Left kidney (tissue), 1 donor: ENCODE measurements at regions not wholly inside any gene's neighbourhood (a gene's known extent, or its start where the extent isn't known, plus 50 kb on each side); places are given as distances from the start of the nearest gene placed in this dataset.

Experiments used
- DNase-seq: peaks from one replicate; pipeline ENCODE4 v3.0.0-alpha.2; 2013

DNA sequence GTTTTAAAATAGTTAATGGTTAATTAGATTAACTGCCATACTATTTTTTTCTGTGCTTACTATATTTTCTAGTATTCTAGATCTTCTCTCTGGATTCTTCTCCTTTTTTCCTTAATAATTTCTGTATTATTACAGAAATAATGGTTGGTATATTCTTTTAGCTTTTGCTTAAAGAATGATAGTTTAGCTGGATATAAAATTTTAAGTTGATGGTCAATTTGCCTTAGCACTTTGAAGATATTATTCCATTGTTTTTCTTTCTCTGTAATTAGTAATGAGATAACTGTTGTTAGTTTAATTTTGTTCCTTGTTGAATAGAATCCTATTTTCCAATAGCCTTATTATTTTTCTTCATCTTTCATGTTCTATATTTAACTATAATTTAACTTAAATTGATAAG, 99.9 kb upstream of the NCAM1 start:
- no peak for DNase-seq

GRCh38 chr11:112863305-112863704, 97.9 kb upstream of the NCAM1 start:
- no peak for DNase-seq

DNA sequence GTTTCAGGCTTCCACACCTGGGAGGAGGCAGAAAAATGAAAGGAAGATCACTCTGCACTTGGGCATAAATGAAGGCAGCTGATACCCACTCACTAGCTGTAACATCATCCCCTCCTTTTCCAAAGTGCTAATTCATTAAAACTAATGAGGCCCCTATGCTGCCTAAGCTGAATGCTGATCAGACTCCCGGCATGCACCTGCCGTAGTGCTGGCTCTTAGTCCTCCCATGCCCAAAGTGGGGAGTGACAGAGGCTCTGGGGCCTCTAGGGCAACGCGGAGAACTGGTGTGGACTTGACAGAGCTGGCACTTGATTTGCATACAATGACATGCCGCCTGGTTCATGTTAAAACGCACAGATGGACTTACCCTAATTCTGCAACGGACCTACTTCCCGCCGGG, 96.5 kb upstream of the NCAM1 start:
- DNase-seq, result no peak

GRCh38 chr11:112871909-112872500, 89.2 kb upstream of the NCAM1 start:
- DNase-seq, result no peak

GRCh38 chr11:112874980-112875379, 86.2 kb upstream of the NCAM1 start:
- no peak for DNase-seq

DNA sequence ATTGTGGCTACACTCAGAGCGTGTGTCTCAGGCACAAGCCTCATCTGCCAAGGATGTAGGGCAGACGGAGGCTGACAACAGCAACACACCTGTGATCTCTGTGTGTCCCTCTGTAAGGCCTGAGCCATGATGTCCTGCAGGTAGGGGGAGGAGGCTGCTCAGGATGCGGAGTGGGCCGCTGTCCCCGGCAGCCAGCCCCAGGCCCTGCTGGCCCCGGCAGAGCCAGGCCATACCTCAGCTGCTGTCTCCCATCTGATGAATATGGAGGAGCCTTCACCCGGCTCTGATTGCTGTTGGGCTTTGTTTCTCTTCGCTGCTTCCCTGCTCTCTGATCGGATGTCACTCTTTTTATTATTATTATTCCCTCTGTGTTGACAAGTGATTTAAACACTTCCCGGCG, 83.6 kb upstream of the NCAM1 start:
- DNase-seq, result no peak

DNA sequence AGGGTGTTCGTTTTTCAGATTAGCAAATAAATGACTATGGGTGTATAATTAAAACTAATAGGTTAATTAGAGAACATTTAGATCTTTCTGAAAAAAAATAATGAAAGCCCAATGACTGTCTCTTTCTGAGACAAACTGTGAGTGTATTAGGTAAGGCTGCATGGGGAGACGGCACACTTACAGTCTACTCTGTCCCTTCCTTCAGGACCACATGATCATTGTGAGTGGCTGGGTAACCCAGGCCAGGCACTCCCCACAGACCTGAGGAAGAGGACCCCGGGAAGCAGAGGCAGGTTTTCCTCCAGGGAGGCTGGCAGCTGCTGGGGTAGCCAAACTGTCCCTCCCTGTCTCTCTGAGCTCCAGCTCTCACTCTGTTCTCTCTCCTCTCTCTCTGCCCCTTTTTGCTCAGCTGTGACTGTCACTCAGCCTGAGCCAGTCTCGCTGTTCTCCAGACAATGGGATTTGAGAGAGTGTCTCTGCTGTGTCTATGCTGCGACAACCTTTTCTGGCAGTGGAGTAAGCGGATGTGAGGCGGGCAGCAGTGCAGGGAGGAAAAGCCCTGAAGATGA, 83.1 kb upstream of the NCAM1 start:
- DNase-seq, result no peak

DNA sequence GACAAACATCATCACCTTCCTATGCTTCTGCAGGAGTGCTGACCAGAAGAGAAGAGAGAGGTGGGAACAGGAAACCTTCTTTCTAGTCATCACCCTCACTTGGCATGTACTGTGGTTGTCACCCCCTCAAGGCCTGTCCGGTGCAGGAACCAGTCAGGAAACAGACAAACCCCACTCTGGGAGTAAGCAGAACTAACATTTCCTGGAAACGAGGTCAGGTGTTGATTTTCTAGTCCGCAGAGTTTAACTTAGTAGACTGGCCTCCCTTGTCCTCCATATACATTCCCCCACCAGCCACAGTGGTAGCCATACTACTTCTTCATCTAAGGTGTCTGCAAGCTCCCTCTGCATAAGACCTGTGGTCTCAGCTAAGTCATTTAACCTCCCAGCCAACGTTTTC, 80.7 kb upstream of the NCAM1 start:
- no peak for DNase-seq

- DNase-seq, result peak; percentile 84
Observed at GRCh38 chr11:112881461-112881860, 79.8 kb upstream of the NCAM1 start.

GRCh38 chr11:112882494-112883381, 78.5 kb upstream of the NCAM1 start:
- no peak for DNase-seq

DNA sequence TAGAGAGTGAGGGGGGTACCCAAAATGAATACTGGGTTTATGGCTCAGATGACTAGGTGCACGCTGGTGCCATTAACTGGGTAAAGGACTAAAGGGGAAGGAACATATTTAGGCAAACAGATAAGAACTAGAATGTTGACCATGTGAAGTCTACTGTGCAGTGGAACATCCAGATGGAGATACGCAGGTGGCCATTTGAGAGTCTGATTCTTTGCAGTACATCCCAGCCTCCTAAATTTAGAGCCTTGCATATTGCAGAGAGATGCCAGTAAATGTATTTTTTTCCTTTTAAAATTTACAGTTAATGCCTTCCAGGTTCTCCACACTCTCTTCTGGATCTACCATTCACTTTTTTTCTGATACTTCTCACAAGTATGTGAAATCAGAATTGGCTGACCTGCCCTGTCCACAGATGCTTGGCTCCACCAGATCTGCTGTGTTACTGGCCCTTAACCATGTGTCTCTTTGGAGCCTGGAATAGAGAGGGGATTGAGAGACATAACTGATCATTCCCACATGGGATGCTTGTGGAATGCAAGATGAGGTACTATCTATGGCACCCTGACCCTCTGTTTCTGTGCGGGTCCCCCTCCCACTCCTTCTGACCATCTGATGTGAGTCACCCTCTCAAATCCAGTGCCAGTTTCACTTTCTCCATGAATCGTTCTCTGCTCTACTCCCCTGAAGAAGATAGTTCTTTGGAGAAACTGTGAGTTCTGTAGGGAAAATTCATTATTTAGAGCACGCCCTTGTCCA, 77.0 kb upstream of the NCAM1 start:
- DNase-seq, result no peak

DNA sequence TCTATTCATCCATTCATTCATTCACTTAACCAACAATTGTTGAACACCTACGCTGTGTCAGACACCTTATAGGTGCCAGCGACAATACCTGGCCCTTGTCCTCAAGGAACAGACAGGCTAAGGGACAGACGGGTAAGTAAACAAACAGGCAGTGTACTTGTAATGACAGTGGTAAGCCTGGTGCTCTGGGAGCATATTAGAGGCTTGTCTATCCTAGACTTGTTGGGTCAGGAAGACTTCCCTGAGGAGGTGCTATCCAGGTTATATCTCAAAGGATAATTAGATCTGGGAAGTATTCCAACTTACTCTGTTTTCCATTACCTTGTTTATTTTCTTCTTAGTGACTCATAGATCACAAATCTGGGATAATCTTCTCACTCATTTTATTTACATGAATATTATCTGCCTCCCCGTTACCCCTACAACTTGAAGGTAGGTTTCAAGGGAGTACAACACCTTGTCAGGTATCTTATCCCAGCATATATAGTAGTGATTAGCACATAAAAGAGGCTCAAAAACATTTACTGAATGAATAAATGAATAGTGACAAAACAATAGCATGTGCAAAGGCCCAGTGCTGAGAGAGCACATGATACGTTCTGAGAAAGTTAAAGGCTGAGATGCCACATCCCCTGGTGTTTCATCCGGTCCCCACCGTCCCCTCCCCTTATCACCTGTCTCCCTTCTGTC, 75.3 kb upstream of the NCAM1 start:
- no peak for DNase-seq

- DNase-seq, result no peak
Observed at GRCh38 chr11:112886434-112887370, 74.5 kb upstream of the NCAM1 start.

- DNase-seq, result no peak
Observed at GRCh38 chr11:112889446-112889845, 71.8 kb upstream of the NCAM1 start.

- DNase-seq, result no peak
Observed at GRCh38 chr11:112899235-112900006, 61.8 kb upstream of the NCAM1 start.

DNA sequence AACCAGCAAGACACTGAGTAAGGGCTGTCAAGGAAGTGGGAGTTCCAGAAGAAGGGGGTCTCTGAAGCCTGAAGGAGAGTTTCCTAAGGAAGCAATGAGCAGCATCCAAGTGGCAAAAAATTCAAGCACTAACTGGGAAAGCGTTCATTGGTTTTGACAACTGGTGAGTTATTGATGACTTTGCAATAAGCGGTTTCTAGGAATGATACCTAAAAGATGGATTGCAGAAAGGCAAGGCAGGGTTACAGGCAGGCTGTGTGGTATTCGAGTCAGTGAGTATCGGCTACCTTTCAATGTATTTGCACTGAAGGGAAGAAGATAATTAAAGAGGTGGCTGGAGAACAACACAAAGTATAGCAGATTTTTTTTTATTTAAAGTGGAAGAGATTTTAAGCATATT, 59.3 kb upstream of the NCAM1 start:
- no peak for DNase-seq

DNA sequence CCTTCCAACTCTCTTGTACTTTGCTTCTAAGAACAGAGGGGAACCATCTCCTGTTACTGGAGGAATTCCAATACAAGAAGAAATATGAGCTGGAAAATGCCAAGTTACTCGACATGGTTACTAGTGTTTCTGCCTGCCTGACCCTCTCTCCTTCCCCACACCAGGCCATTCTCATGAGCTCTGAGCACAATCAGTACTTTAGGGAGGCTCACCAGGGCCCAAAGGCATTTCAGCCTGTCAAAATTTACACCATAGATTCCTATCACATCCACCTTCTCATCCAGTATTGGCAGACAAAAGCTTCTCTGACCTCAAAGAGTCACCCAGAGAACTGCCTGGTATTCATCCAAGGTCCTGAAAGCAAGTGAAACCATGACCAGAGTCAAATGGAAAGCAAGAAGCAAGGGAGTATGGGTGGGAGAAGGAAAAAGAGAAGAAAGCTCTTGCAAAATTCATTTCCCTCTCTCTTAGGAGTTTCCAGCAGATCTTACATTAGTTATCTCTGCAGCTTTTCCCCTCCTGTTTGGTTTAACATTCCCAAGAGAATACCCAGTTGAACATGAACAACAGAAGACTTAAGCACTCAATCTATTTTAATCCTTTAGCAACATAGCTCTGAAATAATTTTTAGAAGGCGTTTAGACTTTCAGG, 58.7 kb upstream of the NCAM1 start:
- no peak for DNase-seq

- no peak for DNase-seq
Observed at GRCh38 chr11:112903340-112903739, 57.9 kb upstream of the NCAM1 start.

DNA sequence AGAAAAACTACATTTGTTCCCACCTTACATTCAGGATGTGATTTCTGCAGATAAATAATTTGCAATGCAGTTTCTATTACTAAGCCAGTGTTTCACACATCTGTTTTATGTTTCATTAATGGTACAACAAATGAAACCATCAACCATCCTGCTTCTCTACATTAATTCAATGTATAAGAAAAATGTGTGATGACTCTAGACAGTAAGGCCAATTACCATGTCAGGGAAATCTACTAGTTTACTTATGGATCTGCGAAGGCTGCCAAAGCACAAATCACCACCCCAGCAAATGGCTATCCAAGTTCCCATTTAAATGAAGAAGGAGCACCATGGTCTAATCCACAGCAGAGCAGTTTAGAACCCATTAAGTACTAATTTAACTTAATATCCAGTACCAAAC, 50.1 kb upstream of the NCAM1 start:
- no peak for DNase-seq
